ENCODE measurements at regions not wholly inside any gene's neighbourhood (a gene's known extent, or its start where the extent isn't known, plus 50 kb on each side); places are given as distances from the start of the nearest gene placed in this dataset.
"Not testable (repeated sequence)": the region's sequence is repeated elsewhere in the genome, so short reads cannot be mapped to it uniquely, and the experiment has no call there.

GRCh38 chr12:25692115-25693035 lies 139.3 kb upstream of the LMNTD1 start:
- Mint-ChIP-seq H3K9me3 (peaks cover 18% of the 10 kb centered on the region), H3K27ac (no peak overlapping the region), H3K36me3 (ENCODE audit: low read depth) (no peaks in the 10 kb centered on the region), H3K4me1 (ENCODE audit: low read depth) (no peaks in the 10 kb centered on the region), H3K4me3 (no peak overlapping the region), H3K27me3 (no peaks in the 10 kb centered on the region)
- intact Hi-C loops (cut with micrococcal nuclease), result no loop called here

GRCh38 chr12:25694072-25694471 lies 141.0 kb upstream of the LMNTD1 start:
- H3K4me1 Mint-ChIP-seq (ENCODE audit: low read depth), result no peaks in the 10 kb centered on the region
- H3K27ac Mint-ChIP-seq, result no peak overlapping the region
- H3K9me3 Mint-ChIP-seq, result peaks cover 9% of the 10 kb centered on the region
- intact Hi-C loops (cut with micrococcal nuclease), result no loop called here
- H3K36me3 Mint-ChIP-seq (ENCODE audit: low read depth), result no peaks in the 10 kb centered on the region
- no peaks in the 10 kb centered on the region for H3K27me3 Mint-ChIP-seq
- H3K4me3 Mint-ChIP-seq, result no peak overlapping the region

DNA sequence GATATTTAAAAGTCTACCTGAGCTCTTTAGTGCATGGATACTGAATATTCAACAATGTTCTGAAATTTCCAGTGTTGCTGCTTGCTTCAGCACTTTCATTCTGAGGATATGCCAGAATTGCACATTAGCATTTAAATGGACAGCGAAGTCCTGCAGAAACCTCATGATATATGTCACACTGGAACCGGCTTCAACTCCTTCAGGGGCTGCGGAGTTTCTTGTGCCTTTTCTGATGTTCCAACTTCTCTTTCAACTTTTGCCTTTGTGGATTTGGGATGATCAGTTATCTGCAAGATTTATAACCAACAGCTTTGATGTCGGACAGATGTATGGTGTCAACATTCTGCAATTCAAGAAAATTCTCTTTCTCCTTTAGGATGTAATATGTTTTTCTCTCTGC lies 142.5 kb upstream of the LMNTD1 start:
- H3K27ac Mint-ChIP-seq, result no peak overlapping the region
- H3K36me3 Mint-ChIP-seq (ENCODE audit: low read depth), result no peaks in the 10 kb centered on the region
- peaks cover 9% of the 10 kb centered on the region for H3K9me3 Mint-ChIP-seq
- no peaks in the 10 kb centered on the region for H3K4me1 Mint-ChIP-seq (ENCODE audit: low read depth)
- no peaks in the 10 kb centered on the region for H3K27me3 Mint-ChIP-seq
- H3K4me3 Mint-ChIP-seq, result no peak overlapping the region
- intact Hi-C loops (cut with micrococcal nuclease), result no loop called here

GRCh38 chr12:25698772-25699171 lies 145.7 kb upstream of the LMNTD1 start:
- Mint-ChIP-seq H3K9me3 (peaks cover 27% of the 10 kb centered on the region), H3K4me3 (no peak overlapping the region), H3K27ac (no peak overlapping the region), H3K27me3 (no peaks in the 10 kb centered on the region), H3K4me1 (ENCODE audit: low read depth) (no peaks in the 10 kb centered on the region), H3K36me3 (ENCODE audit: low read depth) (no peaks in the 10 kb centered on the region)
- intact Hi-C loops (cut with micrococcal nuclease), result no loop called here

DNA sequence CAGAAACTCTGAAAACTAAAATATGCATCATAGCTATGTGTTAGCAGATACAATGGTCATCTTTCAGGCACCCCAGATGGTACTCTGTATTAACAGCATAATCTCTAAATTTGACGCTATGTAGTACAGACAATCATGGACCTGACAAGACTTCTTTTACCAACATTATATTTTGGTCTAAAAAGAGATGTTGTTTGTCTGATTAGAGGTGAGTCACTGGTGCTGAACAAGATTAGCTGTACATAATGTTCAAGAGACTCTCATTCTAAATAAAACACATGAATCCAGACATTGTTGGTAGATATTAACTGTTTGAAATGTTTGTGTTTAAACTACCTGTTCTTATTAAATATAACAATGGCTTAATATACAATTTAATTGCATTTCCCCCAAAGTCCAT lies 146.4 kb upstream of the LMNTD1 start:
- Mint-ChIP-seq H3K4me1 (ENCODE audit: low read depth) (no peaks in the 10 kb centered on the region), H3K9me3 (peaks cover 27% of the 10 kb centered on the region), H3K27me3 (no peaks in the 10 kb centered on the region), H3K4me3 (no peak overlapping the region), H3K36me3 (ENCODE audit: low read depth) (no peaks in the 10 kb centered on the region), H3K27ac (no peak overlapping the region)
- intact Hi-C loops (cut with micrococcal nuclease), result no loop called here

DNA sequence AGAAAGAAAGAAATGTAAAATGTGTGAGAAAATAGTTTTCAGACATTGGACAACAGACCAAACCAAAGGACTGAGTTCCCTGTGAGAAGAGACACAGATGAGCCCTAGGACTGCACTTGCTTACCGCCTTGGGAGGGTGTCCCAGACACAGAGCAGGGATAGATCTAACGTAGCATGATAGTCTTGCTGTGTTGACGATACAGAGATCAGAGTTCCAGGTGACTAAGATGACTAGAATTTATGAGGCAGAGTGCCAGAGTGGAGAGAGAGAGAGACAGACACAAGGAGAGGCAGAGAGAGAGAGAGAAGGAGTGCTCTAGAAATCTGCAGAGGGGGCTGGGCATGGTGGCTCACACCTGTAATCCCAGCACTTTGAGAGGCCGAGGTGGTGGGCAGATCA lies 148.2 kb upstream of the LMNTD1 start:
- Mint-ChIP-seq H3K36me3 (ENCODE audit: low read depth) (no peaks in the 10 kb centered on the region), H3K4me1 (ENCODE audit: low read depth) (no peaks in the 10 kb centered on the region), H3K27me3 (no peaks in the 10 kb centered on the region), H3K4me3 (no peak overlapping the region), H3K27ac (no peak overlapping the region), H3K9me3 (peaks cover 29% of the 10 kb centered on the region)
- intact Hi-C loops (cut with micrococcal nuclease), result no loop called here

DNA sequence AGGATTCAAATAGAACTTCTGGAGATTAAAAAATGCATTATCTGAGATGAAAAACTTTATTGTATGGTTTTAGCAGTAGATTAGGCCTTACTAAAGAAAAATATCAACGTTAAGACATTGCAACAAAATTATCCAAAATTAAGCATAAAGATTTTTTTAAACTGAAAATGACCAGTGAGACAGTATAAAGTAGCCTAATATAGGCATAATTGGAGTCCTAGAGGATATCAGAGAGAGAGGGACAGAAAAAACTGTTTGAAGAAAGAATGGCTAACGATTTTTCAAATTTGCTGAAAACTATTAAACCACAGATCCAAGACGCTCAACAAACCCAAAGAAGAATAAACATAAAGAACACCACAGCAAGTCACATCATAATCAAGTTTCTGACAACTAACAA lies 149.5 kb upstream of the LMNTD1 start:
- intact Hi-C loops (cut with micrococcal nuclease), result no loop called here
- H3K4me1 Mint-ChIP-seq (ENCODE audit: low read depth), result no peaks in the 10 kb centered on the region

DNA sequence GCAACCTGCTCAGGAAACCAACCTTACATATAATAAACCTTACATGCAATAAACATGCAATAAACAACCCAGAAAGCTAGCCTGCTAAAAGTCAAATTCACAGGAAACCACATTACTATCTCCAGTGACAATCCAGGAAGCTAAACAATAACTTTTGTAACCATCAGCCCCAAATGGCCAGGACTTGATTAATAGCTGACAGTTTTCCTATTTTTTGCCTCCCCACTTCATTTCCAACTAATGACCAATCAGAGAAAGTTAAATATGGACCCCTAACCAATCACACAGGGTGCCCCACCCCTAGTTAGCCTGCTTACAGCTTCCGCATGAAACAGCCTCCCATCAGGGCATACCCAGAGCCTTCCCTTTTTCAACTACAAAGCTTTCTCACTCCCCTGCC lies 152.2 kb upstream of the LMNTD1 start:
- peaks cover 39% of the 10 kb centered on the region for H3K9me3 Mint-ChIP-seq
- no peaks in the 10 kb centered on the region for H3K4me1 Mint-ChIP-seq (ENCODE audit: low read depth)
- intact Hi-C loops (cut with micrococcal nuclease), result no loop called here
- H3K27me3 Mint-ChIP-seq, result no peaks in the 10 kb centered on the region
- no peak overlapping the region for H3K27ac Mint-ChIP-seq
- no peaks in the 10 kb centered on the region for H3K36me3 Mint-ChIP-seq (ENCODE audit: low read depth)
- H3K4me3 Mint-ChIP-seq, result no peak overlapping the region

More for the DNA sequence above, 149.5 kb upstream of the LMNTD1 start:
- no peaks in the 10 kb centered on the region for H3K27me3 Mint-ChIP-seq
- H3K27ac Mint-ChIP-seq, result no peak overlapping the region
- H3K36me3 Mint-ChIP-seq (ENCODE audit: low read depth), result no peaks in the 10 kb centered on the region
- no peak overlapping the region for H3K4me3 Mint-ChIP-seq
- H3K9me3 Mint-ChIP-seq, result peaks cover 28% of the 10 kb centered on the region

DNA sequence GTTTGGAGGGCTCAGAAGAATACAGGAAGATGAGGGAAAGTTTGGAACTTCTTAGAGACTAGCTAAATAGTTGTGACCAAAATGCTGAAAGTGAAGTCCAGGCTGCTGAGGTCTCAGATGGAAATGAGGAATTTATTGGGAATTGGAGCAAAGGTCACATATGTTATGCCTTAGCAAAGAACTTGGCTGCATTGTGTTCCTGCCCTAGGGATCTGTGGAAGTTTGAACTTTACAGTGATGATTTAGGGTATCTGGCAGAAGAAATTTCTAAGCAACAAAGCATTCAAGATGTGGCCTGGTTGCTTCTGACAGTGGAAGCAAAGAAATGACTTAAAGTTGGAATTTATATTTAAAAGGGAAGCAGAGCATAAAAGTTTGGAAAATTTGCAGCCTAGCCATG lies 153.6 kb upstream of the LMNTD1 start:
- H3K4me3 Mint-ChIP-seq; H3K27me3 Mint-ChIP-seq; H3K4me1 Mint-ChIP-seq (ENCODE audit: low read depth); H3K27ac Mint-ChIP-seq; H3K36me3 Mint-ChIP-seq (ENCODE audit: low read depth); intact Hi-C loops (cut with micrococcal nuclease): not testable (repeated sequence)
- H3K9me3 Mint-ChIP-seq, result peaks cover 31% of the 10 kb centered on the region

DNA sequence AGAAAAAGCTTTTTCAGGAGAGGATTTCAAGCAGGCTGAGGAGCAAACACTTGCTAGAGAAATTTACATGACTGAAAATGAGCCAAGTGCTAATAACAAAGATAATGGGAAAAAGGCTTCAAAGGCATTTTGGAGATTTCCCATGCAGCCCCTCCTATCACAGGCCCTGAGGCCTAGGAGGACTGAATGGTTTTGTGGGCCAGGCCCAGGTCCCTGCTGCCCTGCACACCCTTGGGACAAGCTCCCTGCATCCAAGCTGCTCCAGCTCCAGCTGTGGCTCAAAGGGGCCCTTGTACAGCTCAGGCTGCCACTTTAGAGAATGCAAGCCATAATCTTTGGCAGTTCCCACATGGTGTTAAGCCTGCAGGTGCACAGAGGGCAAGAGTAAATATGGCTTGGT lies 154.0 kb upstream of the LMNTD1 start:
- intact Hi-C loops (cut with micrococcal nuclease), result no loop called here
- Mint-ChIP-seq H3K9me3 (peaks cover 31% of the 10 kb centered on the region), H3K27ac (no peak overlapping the region), H3K4me1 (ENCODE audit: low read depth) (no peaks in the 10 kb centered on the region), H3K27me3 (no peaks in the 10 kb centered on the region), H3K4me3 (no peak overlapping the region), H3K36me3 (ENCODE audit: low read depth) (no peaks in the 10 kb centered on the region)

DNA sequence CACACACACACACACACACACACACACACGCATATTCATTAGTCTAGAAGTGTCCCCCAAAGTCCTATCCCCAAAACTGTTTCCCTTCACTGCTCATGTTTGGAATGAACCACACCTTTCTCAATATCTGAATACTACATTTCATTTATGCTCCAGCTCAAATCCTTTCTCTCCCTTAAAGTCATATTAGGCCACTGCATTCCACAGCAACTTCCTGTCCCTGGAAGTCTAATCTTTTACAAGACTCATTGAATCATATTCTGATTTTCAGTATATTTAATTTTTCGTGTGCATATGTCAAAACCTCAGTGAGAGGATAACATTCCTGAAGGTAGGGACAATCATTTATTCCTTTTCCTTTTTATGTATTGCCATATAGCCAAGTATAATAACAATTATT lies 155.6 kb upstream of the LMNTD1 start:
- Mint-ChIP-seq H3K27ac (no peak overlapping the region), H3K36me3 (ENCODE audit: low read depth) (no peaks in the 10 kb centered on the region), H3K4me3 (no peak overlapping the region), H3K4me1 (ENCODE audit: low read depth) (no peaks in the 10 kb centered on the region), H3K9me3 (peaks cover 20% of the 10 kb centered on the region), H3K27me3 (no peaks in the 10 kb centered on the region)
- intact Hi-C loops (cut with micrococcal nuclease), result no loop called here

DNA sequence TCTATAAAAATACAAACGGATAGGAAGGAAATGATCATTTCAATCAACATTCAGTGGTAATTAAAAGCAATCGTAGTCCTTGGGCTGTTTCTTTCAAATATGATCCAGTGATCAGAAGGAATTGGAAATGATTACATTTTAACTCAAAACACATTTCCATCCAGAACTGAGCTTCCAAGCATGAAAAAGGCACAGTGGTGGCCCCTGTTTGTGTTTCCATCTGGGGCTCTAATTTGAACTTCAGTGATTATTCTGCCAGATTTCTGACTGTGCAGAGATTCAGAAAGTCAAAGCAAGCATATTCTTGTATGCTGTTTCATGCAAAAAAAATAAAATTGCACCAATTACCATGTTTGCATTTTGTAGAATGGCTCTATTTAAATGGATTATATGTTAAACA lies 157.0 kb upstream of the LMNTD1 start:
- H3K36me3 Mint-ChIP-seq (ENCODE audit: low read depth), result no peaks in the 10 kb centered on the region
- no peak overlapping the region for H3K27ac Mint-ChIP-seq
- intact Hi-C loops (cut with micrococcal nuclease), result no loop called here
- no peaks in the 10 kb centered on the region for H3K27me3 Mint-ChIP-seq
- peaks cover 20% of the 10 kb centered on the region for H3K9me3 Mint-ChIP-seq
- no peak overlapping the region for H3K4me3 Mint-ChIP-seq
- H3K4me1 Mint-ChIP-seq (ENCODE audit: low read depth), result no peaks in the 10 kb centered on the region

- H3K27ac Mint-ChIP-seq; H3K4me3 Mint-ChIP-seq; H3K36me3 Mint-ChIP-seq (ENCODE audit: low read depth); H3K27me3 Mint-ChIP-seq; H3K4me1 Mint-ChIP-seq (ENCODE audit: low read depth); intact Hi-C loops (cut with micrococcal nuclease): not testable (repeated sequence)
- H3K9me3 Mint-ChIP-seq, result peaks cover 19% of the 10 kb centered on the region
These were observed 158.0 kb upstream of the LMNTD1 start for GRCh38 chr12:25710938-25711605.

DNA sequence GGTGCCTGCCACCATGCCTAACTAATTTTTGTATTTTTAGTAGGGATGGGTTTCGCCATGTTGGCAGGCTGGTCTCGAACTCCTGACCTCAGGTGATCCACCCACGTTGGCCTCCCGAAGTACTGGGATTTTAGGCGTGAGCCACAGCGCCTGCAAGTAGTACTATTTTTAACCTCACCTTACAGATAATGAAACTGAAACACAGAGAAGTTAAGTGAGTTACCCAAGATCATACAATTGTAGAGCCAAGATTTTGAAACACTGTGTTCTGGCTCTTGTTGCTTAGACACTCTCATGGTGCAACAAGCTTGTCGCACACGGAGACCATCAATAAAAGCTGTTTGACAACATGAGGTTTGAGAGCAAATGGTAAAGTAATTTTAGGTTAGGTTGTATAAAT lies 159.1 kb upstream of the LMNTD1 start:
- Mint-ChIP-seq H3K27me3 (no peaks in the 10 kb centered on the region), H3K36me3 (ENCODE audit: low read depth) (no peaks in the 10 kb centered on the region), H3K9me3 (peaks cover 11% of the 10 kb centered on the region), H3K27ac (no peak overlapping the region), H3K4me1 (ENCODE audit: low read depth) (no peaks in the 10 kb centered on the region), H3K4me3 (no peak overlapping the region)
- intact Hi-C loops (cut with micrococcal nuclease), result no loop called here

All from dendritic cell treated with granulocyte-macrophage colony-stimulating factor and Interleukin-4, amounts not matched to agents 40 ng/mL and 50 ng/mL, for 4 days (primary cell).